GM12878 (cell line): ENCODE measurements at regions not wholly inside any gene's neighbourhood (a gene's known extent, or its start where the extent isn't known, plus 50 kb on each side); places are given as distances from the start of the nearest gene placed in this dataset.

Experiments
- ATAC-seq: fragments of 200-7000 bp; cut with Tn5 transposase; 3 replicates; pipeline ENCODE4 v1.9.1; 2020; ENCODE audit warnings: mild to moderate bottlenecking, moderate library complexity
- BruUV-seq: library from RNA; stranded (reverse); fragments of 400-500 nt; replicated peaks from 2 replicates; lab custom pipeline; 2021; lab: Mats Ljungman, UMichigan
- CTCF ChIA-PET: fragments of 300-600 bp; sonication (Branson Sonifier 250); formaldehyde crosslinking; extraction: SDS; loops from one replicate; lab custom pipeline; 2021; ENCODE audit warnings: inconsistent platforms; lab: Yijun Ruan, JAX
- POLR2A ChIA-PET: fragments of 350-600 bp; formaldehyde crosslinking; extraction: SDS; loops from one replicate; lab custom pipeline; 2021; ENCODE audit warnings: inconsistent platforms; lab: Charles Lee
- RAD21 ChIA-PET: fragments of 300-600 bp; sonication (Branson Sonifier 250); formaldehyde crosslinking; loops from one replicate; lab custom pipeline; 2023; ENCODE audit warnings: antibody characterized with exemption; ENCODE audit not compliant: unreplicated experiment; lab: Charles Lee
- SMC1A ChIA-PET: fragments of 300-600 bp; sonication (Branson Sonifier 250); formaldehyde crosslinking; loops from one replicate; lab custom pipeline; 2023; ENCODE audit not compliant: unreplicated experiment, uncharacterized antibody; lab: Charles Lee
- DNase-seq: peaks from one replicate; pipeline ENCODE4 v3.0.0-alpha.2; 2011; ENCODE audit warnings: low read depth, low spot score
- FAIRE-seq: peaks from 3 replicates; lab custom pipeline; 2011; peaks lifted over from hg19 to GRCh38; lab: Jason Lieb, UNC
- H2AFZ ChIP-seq: 2 replicates; pipeline ENCODE4 v1.6.0; 2011; ENCODE audit warnings: low read depth, low read length, control low read depth; ENCODE audit not compliant: control insufficient read depth
- H3K27ac ChIP-seq: 2 replicates; pipeline ENCODE4 v1.5.1; 2011; ENCODE audit warnings: control low read depth; ENCODE audit not compliant: control insufficient read depth, insufficient read depth
- H3K27me3 ChIP-seq, 2 experiments: replicated peaks in 1 of 2; 2 replicates each; pipeline versions ENCODE4 v1.6.0 to v1.6.1; 2011; ENCODE audit warnings: low read length in 1 of 2; ENCODE audit not compliant: control insufficient read depth in 2 of 2, insufficient read depth in 2 of 2
- H3K36me3 ChIP-seq, 2 experiments: 2 replicates each; pipeline ENCODE4 v1.5.1; 2011; ENCODE audit warnings: low read length in 1 of 2; ENCODE audit not compliant: control insufficient read depth in 2 of 2, insufficient read depth in 2 of 2
- H3K4me1 ChIP-seq: 2 replicates; pipeline ENCODE4 v1.6.1; 2011; ENCODE audit warnings: mild to moderate bottlenecking, low read length, moderate library complexity, mixed read lengths; ENCODE audit not compliant: control insufficient read depth, insufficient read depth
- H3K4me2 ChIP-seq: 2 replicates; pipeline ENCODE4 v1.6.0; 2011; ENCODE audit warnings: control low read depth; ENCODE audit not compliant: control insufficient read depth, insufficient read depth
- H3K4me3 ChIP-seq: fragments of 200-600 bp; sonication (generic); 2 replicates; pipeline ENCODE4 v1.5.1; 2016
- H3K79me2 ChIP-seq: 2 replicates; pipeline ENCODE4 v1.6.0; 2011; ENCODE audit warnings: low read length; ENCODE audit not compliant: control insufficient read depth, insufficient read depth
- H3K9ac ChIP-seq: 2 replicates; pipeline ENCODE4 v1.8.0; 2011; ENCODE audit warnings: low read length, control low read depth, mixed read lengths; ENCODE audit not compliant: control insufficient read depth, insufficient read depth
- H3K9me3 ChIP-seq: replicated peaks from 3 replicates; pipeline ENCODE4 v1.5.1; 2011; ENCODE audit warnings: mild to moderate bottlenecking, low read length; ENCODE audit not compliant: control insufficient read depth, insufficient read depth
- H4K20me1 ChIP-seq: 2 replicates; pipeline ENCODE4 v1.6.0; 2011; ENCODE audit not compliant: control insufficient read depth, insufficient read depth
- CEBPZ ChIP-seq: fragments of 150-350 bp; IDR thresholded peaks from 2 replicates; pipeline ENCODE4 v1.6.1; 2016; ENCODE audit warnings: low read depth, low read length
- CHD2 ChIP-seq: IDR thresholded peaks from 2 replicates; pipeline ENCODE4 v1.6.1; 2011; ENCODE audit warnings: low read depth, low read length, improper control_type of control experiment, borderline replicate concordance
- NR2F1 ChIP-seq: fragments of 450-650 bp; conservative IDR thresholded peaks from 2 replicates; pipeline ENCODE4 v1.6.1; 2017; ENCODE audit warnings: mild to moderate bottlenecking
- RAD21 ChIP-seq: IDR thresholded peaks from 2 replicates; pipeline ENCODE4 v1.6.1; 2011; ENCODE audit warnings: mild to moderate bottlenecking, low read depth, low read length, moderate library complexity; ENCODE audit not compliant: insufficient read depth
- SP1 ChIP-seq: IDR thresholded peaks from one replicate; pipeline ENCODE4 v1.6.1; 2011; ENCODE audit warnings: low read depth, low read length
- TAF1 ChIP-seq: IDR thresholded peaks from 2 replicates; pipeline ENCODE4 v1.6.1; 2011; ENCODE audit warnings: mild to moderate bottlenecking, low read depth, low read length, borderline replicate concordance
- TARDBP ChIP-seq: IDR thresholded peaks from 2 replicates; pipeline ENCODE4 v1.6.1; 2016; ENCODE audit warnings: borderline replicate concordance
- WGBS: methylation state at CpG from one replicate; pipeline ENCODE4 v1.1.6; 2016; ENCODE audit warnings: low lambda C conversion rate; ENCODE audit not compliant: insufficient replicate concordance, insufficient coverage; ENCODE audit errors: missing lambda C conversion rate; 5-methylcytosine and 5-hydroxymethylcytosine counted together
- in situ Hi-C: fragments of 300-500 bp; cut with MboI; formaldehyde crosslinking; loops from 9 replicates; pipeline ENCODE4 v1.14.3; 2018; ENCODE audit warnings: mixed read lengths
- intact Hi-C: fragments of 100-400 bp; cut with micrococcal nuclease; formaldehyde crosslinking; loops from one replicate; pipeline ENCODE4 v1.14.2; 2022; ENCODE audit not compliant: unreplicated experiment
- TF ChIP-seq, protein P1 (sequence below): fragments of 450-650 bp; IDR thresholded peaks from 2 replicates; pipeline ENCODE4 v1.6.1; 2017; ENCODE audit warnings: low read depth, mild to moderate bottlenecking, moderate library complexity
- TF ChIP-seq, protein P2 (sequence below): fragments of 450-650 bp; IDR thresholded peaks from 2 replicates; pipeline ENCODE4 v1.6.1; 2017; ENCODE audit warnings: borderline replicate concordance

DNA sequence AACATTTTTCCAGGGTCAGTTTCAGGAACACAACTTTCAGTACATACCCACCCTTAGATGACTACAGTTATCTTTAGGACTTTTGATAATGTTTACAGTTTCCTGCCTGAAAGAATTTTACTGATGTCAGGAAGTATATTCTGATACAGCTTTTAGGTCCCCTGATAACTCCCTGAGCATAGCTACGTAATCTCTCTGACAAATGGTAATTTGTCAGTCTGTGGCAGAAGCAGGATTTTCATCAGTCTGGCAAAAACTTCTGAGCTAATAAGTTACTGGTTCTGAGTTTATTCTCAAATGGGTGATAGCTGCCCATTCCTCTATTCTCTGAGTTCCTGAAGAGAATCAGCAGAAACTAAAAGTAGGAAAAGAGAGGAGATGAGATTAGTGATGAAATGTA is 270.1 kb upstream of the MTPN start:
- TF ChIP-seq NR2F1 (no peak), CHD2 (no peak), RAD21 (no peak), TARDBP (no peak), TAF1 (no peak), SP1 (no peak), CEBPZ (no peak)
- TF ChIP-seq, protein P1, sequence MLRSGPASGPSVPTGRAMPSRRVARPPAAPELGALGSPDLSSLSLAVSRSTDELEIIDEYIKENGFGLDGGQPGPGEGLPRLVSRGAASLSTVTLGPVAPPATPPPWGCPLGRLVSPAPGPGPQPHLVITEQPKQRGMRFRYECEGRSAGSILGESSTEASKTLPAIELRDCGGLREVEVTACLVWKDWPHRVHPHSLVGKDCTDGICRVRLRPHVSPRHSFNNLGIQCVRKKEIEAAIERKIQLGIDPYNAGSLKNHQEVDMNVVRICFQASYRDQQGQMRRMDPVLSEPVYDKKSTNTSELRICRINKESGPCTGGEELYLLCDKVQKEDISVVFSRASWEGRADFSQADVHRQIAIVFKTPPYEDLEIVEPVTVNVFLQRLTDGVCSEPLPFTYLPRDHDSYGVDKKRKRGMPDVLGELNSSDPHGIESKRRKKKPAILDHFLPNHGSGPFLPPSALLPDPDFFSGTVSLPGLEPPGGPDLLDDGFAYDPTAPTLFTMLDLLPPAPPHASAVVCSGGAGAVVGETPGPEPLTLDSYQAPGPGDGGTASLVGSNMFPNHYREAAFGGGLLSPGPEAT: no peak
- TF ChIP-seq, protein P2, sequence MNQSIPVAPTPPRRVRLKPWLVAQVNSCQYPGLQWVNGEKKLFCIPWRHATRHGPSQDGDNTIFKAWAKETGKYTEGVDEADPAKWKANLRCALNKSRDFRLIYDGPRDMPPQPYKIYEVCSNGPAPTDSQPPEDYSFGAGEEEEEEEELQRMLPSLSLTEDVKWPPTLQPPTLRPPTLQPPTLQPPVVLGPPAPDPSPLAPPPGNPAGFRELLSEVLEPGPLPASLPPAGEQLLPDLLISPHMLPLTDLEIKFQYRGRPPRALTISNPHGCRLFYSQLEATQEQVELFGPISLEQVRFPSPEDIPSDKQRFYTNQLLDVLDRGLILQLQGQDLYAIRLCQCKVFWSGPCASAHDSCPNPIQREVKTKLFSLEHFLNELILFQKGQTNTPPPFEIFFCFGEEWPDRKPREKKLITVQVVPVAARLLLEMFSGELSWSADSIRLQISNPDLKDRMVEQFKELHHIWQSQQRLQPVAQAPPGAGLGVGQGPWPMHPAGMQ: no peak
- TF ChIP-seq, all 136 proteins: peak for 0
- intact Hi-C loops: no loop called here

More for the DNA sequence above, 270.1 kb upstream of the MTPN start:
- in situ Hi-C loops: no loop called here
- POLR2A ChIA-PET: no interaction called here
- SMC1A ChIA-PET: interaction anchor here (1.0 kb wide), 1 partner anchor 11 kb away, joined by 3 read pairs; no protein-coding TSS in a partner anchor
- WGBS: 77% methylated on average over 1 of the region's 1 CpG
- Histone ChIP-seq H3K9ac (no peak overlapping the region), H4K20me1 (no peaks in the 10 kb centered on the region), H2AFZ (no peak overlapping the region), H3K27ac (no peak overlapping the region), H3K9me3 (no peaks in the 10 kb centered on the region), H3K4me2 (no peak overlapping the region), H3K27me3 (no peaks in the 10 kb centered on the region), H3K4me3 (no peak overlapping the region), H3K4me1 (no peaks in the 10 kb centered on the region), H3K79me2 (no peaks in the 10 kb centered on the region), H3K36me3 (no peaks in the 10 kb centered on the region)
- FAIRE-seq (no peak), ATAC-seq (no peak), DNase-seq (no peak)
- RAD21 ChIA-PET: no interaction called here
- CTCF ChIA-PET: no interaction called here
- BruUV-seq: no TSS peak
